Prostate gland (tissue), 2 donors: ENCODE measurements at regions not wholly inside any gene's neighbourhood (a gene's known extent, or its start where the extent isn't known, plus 50 kb on each side); places are given as distances from the start of the nearest gene placed in this dataset.
A peak's percentile ranks its signal among the peaks of the same experiment; 100 is the strongest.

Experiments used
- DNase-seq: peaks from one replicate; pipeline ENCODE4 v3.0.0-alpha.2; 2019; ENCODE audit warnings: low spot score
- H3K27ac ChIP-seq, 2 donors: fragments of 200-600 bp; sonication (generic); 2 replicates each; pipeline ENCODE4 v1.5.1; 2017 to 2019
- H3K27me3 ChIP-seq: fragments of 200-600 bp; sonication (generic); replicated peaks from 2 replicates; pipeline ENCODE4 v1.5.1; 2019; ENCODE audit not compliant: insufficient read depth
- H3K36me3 ChIP-seq, 2 donors: fragments of 200-600 bp; sonication (generic); 1 replicate in 1 of 2; 2 replicates in 1 of 2; pipeline versions ENCODE4 v1.5.1 to v1.8.1; 2017 to 2019
- H3K4me1 ChIP-seq: fragments of 200-600 bp; sonication (generic); replicated peaks from 2 replicates; pipeline ENCODE4 v1.5.1; 2019
- H3K4me3 ChIP-seq, 2 donors: fragments of 200-600 bp; sonication (generic); 2 replicates each; pipeline ENCODE4 v1.5.1; 2017 to 2019
- H3K9me3 ChIP-seq: fragments of 200-600 bp; sonication (generic); 2 replicates; pipeline ENCODE4 v1.5.1; 2017
- CTCF ChIP-seq, 4 experiments: fragments of 200-600 bp in 2 of 4; fragments of 450-650 bp in 2 of 4; sonication (generic) in 2 of 4; IDR thresholded peaks; 1 replicate in 3 of 4; 2 replicates in 1 of 4; pipeline ENCODE4 v1.5.1; 2016 to 2019; ENCODE audit warnings: antibody characterized with exemption in 4 of 4, mild to moderate bottlenecking in 2 of 4, moderate library complexity in 2 of 4
- POLR2A ChIP-seq: fragments of 450-650 bp; IDR thresholded peaks from one replicate; pipeline ENCODE4 v1.6.1; 2016; ENCODE audit warnings: antibody characterized with exemption, mild to moderate bottlenecking
- POLR2AphosphoS5 ChIP-seq: sonication (generic); formaldehyde crosslinking; IDR thresholded peaks from one replicate; pipeline ENCODE4 v1.6.1; 2017; ENCODE audit warnings: antibody characterized with exemption
- WGBS: methylation state at CpG from one replicate; pipeline ENCODE4 v1.1.5; 2018; 5-methylcytosine and 5-hydroxymethylcytosine counted together
- intact Hi-C: fragments of 100-400 bp; cut with DNase I; formaldehyde crosslinking; loops from one replicate; pipeline ENCODE4 v1.14.2; 2022

GRCh38 chr17:77372444-77373298 lies 231.9 kb downstream of the SEC14L1 start:
- peak; percentile 47 for DNase-seq
- intact Hi-C loops, result loop anchor here (5.0 kb wide), 1 partner anchor 40 kb away; no protein-coding TSS in a partner anchor
- H3K4me3 ChIP-seq, result peak overlapping the region; percentile 55 to 62
- no peaks in the 10 kb centered on the region for H3K9me3 ChIP-seq
- H3K27me3 ChIP-seq, result no peaks in the 10 kb centered on the region
- TF ChIP-seq POLR2AphosphoS5, result peak; percentile 11
- no peak for TF ChIP-seq CTCF (IDR thresholded peaks at IDR 0.05)
- TF ChIP-seq POLR2A, result no peak
- under 1% methylated on average over 42 of the region's 64 CpGs for WGBS
- H3K27ac ChIP-seq, result peak overlapping the region; percentile 89 to 90
- peaks cover 40% of the 10 kb centered on the region for H3K4me1 ChIP-seq
- H3K36me3 ChIP-seq, result no peaks in the 10 kb centered on the region

- H3K9me3 ChIP-seq, result no peaks in the 10 kb centered on the region
- no peaks in the 10 kb centered on the region for H3K27me3 ChIP-seq
- H3K4me3 ChIP-seq, result peak overlapping the region; percentile 55 to 62
- 2% methylated on average over 64 of the region's 90 CpGs for WGBS
- intact Hi-C loops, result loop anchor here (2.0 to 5.0 kb wide), 3 partner anchors 35 to 49 kb away; no protein-coding TSS in a partner anchor
- peaks cover 44% of the 10 kb centered on the region for H3K4me1 ChIP-seq
- H3K27ac ChIP-seq, result peak overlapping the region; percentile 89 to 90
- TF ChIP-seq POLR2A (no peak), CTCF (IDR thresholded peaks at IDR 0.05) (no peak), POLR2AphosphoS5 (no peak)
- no peak for DNase-seq
- no peaks in the 10 kb centered on the region for H3K36me3 ChIP-seq
These were observed 232.8 kb downstream of the SEC14L1 start for GRCh38 chr17:77373299-77374169.

- no peaks in the 10 kb centered on the region for H3K36me3 ChIP-seq
- peak; percentile 58 for TF ChIP-seq POLR2A
- peak; percentile 72 for TF ChIP-seq POLR2AphosphoS5
- peak in 2 of 4 experiments; percentile 14 to 30 for TF ChIP-seq CTCF (IDR thresholded peaks at IDR 0.05)
- 3% methylated on average over 32 of the region's 34 CpGs for WGBS
- intact Hi-C loops, result loop anchor here (2.0 to 5.0 kb wide), 3 partner anchors 34 to 48 kb away; no protein-coding TSS in a partner anchor
- H3K4me3 ChIP-seq, result peak overlapping the region; percentile 55 to 62
- H3K27ac ChIP-seq, result peak overlapping the region; percentile 89 to 90
- DNase-seq, result peak; percentile 67
- H3K9me3 ChIP-seq, result no peaks in the 10 kb centered on the region
- no peaks in the 10 kb centered on the region for H3K27me3 ChIP-seq
- H3K4me1 ChIP-seq, result peaks cover 44% of the 10 kb centered on the region
These were observed 233.6 kb downstream of the SEC14L1 start for GRCh38 chr17:77374170-77374936.

GRCh38 chr17:77375108-77375916 lies 234.5 kb downstream of the SEC14L1 start:
- Histone ChIP-seq H3K27me3 (no peaks in the 10 kb centered on the region), H3K4me3 (peak overlapping the region in 1 of 2 donors; percentile 62), H3K36me3 (no peaks in the 10 kb centered on the region), H3K27ac (peak overlapping the region; percentile 89 to 90), H3K4me1 (peaks cover 44% of the 10 kb centered on the region), H3K9me3 (no peaks in the 10 kb centered on the region)
- DNase-seq, result no peak
- TF ChIP-seq CTCF (IDR thresholded peaks at IDR 0.05) (no peak), POLR2A (no peak), POLR2AphosphoS5 (no peak)
- WGBS, result 42% methylated on average over 19 of the region's 19 CpGs
- intact Hi-C loops, result loop anchor here (2.0 kb wide), 2 partner anchors 33 to 47 kb away; no protein-coding TSS in a partner anchor
